K562 (cell line): ENCODE measurements at regions not wholly inside any gene's neighbourhood (a gene's known extent, or its start where the extent isn't known, plus 50 kb on each side); places are given as distances from the start of the nearest gene placed in this dataset.

ENCODE experiments used
- ATAC-seq: fragments of 200-7000 bp; cut with Tn5 transposase; 3 replicates; pipeline ENCODE4 v1.9.1; 2020; ENCODE audit warnings: moderate library complexity
- BruUV-seq: library from RNA; stranded (reverse); fragments of 400-500 nt; replicated peaks from 2 replicates; lab custom pipeline; 2021; lab: Mats Ljungman, UMichigan
- CTCF ChIA-PET: fragments of 300-600 bp; formaldehyde crosslinking; extraction: SDS; loops from one replicate; lab custom pipeline; 2021; ENCODE audit warnings: low intra/inter-chr PET ratio; lab: Yijun Ruan, JAX
- POLR2A ChIA-PET: fragments of 300-600, 350-650 bp; sonication (Branson Sonifier 250); formaldehyde crosslinking; extraction: SDS; loops from one replicate; lab custom pipeline; 2021; ENCODE audit warnings: antibody characterized with exemption, inconsistent platforms; lab: Yijun Ruan, JAX
- DNase-seq, 4 experiments: peaks; one replicate each; pipeline versions ENCODE4 v3.0.0 to v3.0.0-alpha.2; 2011 to 2018; ENCODE audit warnings: low spot score in 3 of 4, mixed read lengths in 3 of 4; ENCODE audit errors: extremely low read depth in 1 of 4
- FAIRE-seq: peaks from 2 replicates; lab custom pipeline; 2011; peaks lifted over from hg19 to GRCh38; lab: Jason Lieb, UNC
- H2AFZ ChIP-seq: 2 replicates; pipeline ENCODE4 v1.6.0; 2011; ENCODE audit warnings: low read depth, low read length, control low read depth, inconsistent platforms
- H3K27ac ChIP-seq: fragments of 200-600 bp; 3 replicates; pipeline ENCODE4 v1.8.0; 2011; ENCODE audit warnings: low read depth, mild to moderate bottlenecking, control low read depth, inconsistent platforms, low read length, moderate library complexity, mixed read lengths; ENCODE audit errors: extremely low read depth
- H3K27me3 ChIP-seq, 2 experiments: fragments of 300-600 bp in 1 of 2; 2 replicates in 1 of 2; 3 replicates in 1 of 2; pipeline versions ENCODE4 v1.6.0 to v1.8.0; 2011; ENCODE audit warnings: inconsistent platforms in 2 of 2, low read length in 2 of 2, mild to moderate bottlenecking in 1 of 2, mixed read lengths in 1 of 2, moderate library complexity in 1 of 2; ENCODE audit not compliant: control insufficient read depth in 2 of 2, insufficient read depth in 2 of 2
- H3K36me3 ChIP-seq: fragments of 300-600 bp; 3 replicates; pipeline ENCODE4 v1.8.0; 2011; ENCODE audit warnings: mild to moderate bottlenecking, low read length, inconsistent platforms; ENCODE audit not compliant: control insufficient read depth, insufficient read depth
- H3K4me1 ChIP-seq, 2 experiments: fragments of 200-600 bp in 1 of 2; replicated peaks in 1 of 2; 2 replicates in 1 of 2; 3 replicates in 1 of 2; pipeline versions ENCODE4 v1.5.1 to v1.8.0; 2011; ENCODE audit warnings: inconsistent platforms in 2 of 2, low read length in 2 of 2, mild to moderate bottlenecking in 1 of 2, mixed read lengths in 1 of 2, moderate library complexity in 1 of 2; ENCODE audit not compliant: control insufficient read depth in 2 of 2, insufficient read depth in 2 of 2
- H3K4me2 ChIP-seq: 2 replicates; pipeline ENCODE4 v1.6.1; 2011; ENCODE audit warnings: low read length, control low read depth, inconsistent platforms, mixed read lengths; ENCODE audit not compliant: insufficient read depth
- H3K4me3 ChIP-seq: fragments of 200-600 bp; sonication (generic), shearing (Covaris generic); 2 replicates; pipeline ENCODE4 v1.5.1; 2016; ENCODE audit warnings: control low read depth, inconsistent platforms
- H3K79me2 ChIP-seq: fragments of 200-600 bp; 3 replicates; pipeline ENCODE4 v1.8.0; 2011; ENCODE audit warnings: low read length, inconsistent platforms; ENCODE audit not compliant: control insufficient read depth, insufficient read depth
- H3K9ac ChIP-seq, 2 experiments: 2 replicates each; pipeline versions ENCODE4 v1.6.0 to v1.6.1; 2011; ENCODE audit warnings: low read depth in 2 of 2, low read length in 2 of 2, control low read depth in 1 of 2, inconsistent platforms in 1 of 2, mild to moderate bottlenecking in 1 of 2, mixed read lengths in 1 of 2; ENCODE audit not compliant: insufficient read depth in 1 of 2
- H3K9me1 ChIP-seq: one replicate; pipeline ENCODE4 v1.6.0; 2011; ENCODE audit warnings: inconsistent platforms, mild to moderate bottlenecking, low read length, moderate library complexity; ENCODE audit not compliant: control insufficient read depth, insufficient read depth
- H3K9me3 ChIP-seq: replicated peaks from 2 replicates; pipeline ENCODE4 v1.5.1; 2011; ENCODE audit warnings: low read depth, low read length, inconsistent platforms; ENCODE audit not compliant: control insufficient read depth, insufficient read depth
- H4K20me1 ChIP-seq: replicated peaks from 2 replicates; pipeline ENCODE4 v1.6.1; 2011; ENCODE audit warnings: low read length, inconsistent platforms, mixed read lengths; ENCODE audit not compliant: control insufficient read depth, insufficient read depth
- CTBP1 ChIP-seq: fragments of 450-650 bp; IDR thresholded peaks from 2 replicates; pipeline ENCODE4 v1.6.1; 2016; ENCODE audit warnings: borderline replicate concordance
- FOXJ3 ChIP-seq: sonication (generic); formaldehyde crosslinking; IDR thresholded peaks from 2 replicates; pipeline ENCODE4 v1.4.0; 2020; ENCODE audit warnings: mild to moderate bottlenecking, missing genetic modification reagents
- FUS ChIP-seq: fragments of 200-400 bp; formaldehyde crosslinking; optimal IDR thresholded peaks from 2 replicates; pipeline ENCODE3; 2017; ENCODE audit warnings: low read depth, low read length
- KLF16 ChIP-seq: IDR thresholded peaks from 2 replicates; pipeline ENCODE4 v1.6.1; 2016; ENCODE audit warnings: antibody characterized with exemption
- MAFF ChIP-seq: IDR thresholded peaks from 2 replicates; pipeline ENCODE4 v1.6.1; 2012; ENCODE audit warnings: low read length, improper control_type of control experiment
- MIER1 ChIP-seq: fragments of 450-650 bp; IDR thresholded peaks from 2 replicates; pipeline ENCODE4 v1.6.1; 2016; ENCODE audit warnings: antibody characterized with exemption, mild to moderate bottlenecking, low read depth
- POLR2B ChIP-seq: fragments of 450-650 bp; IDR thresholded peaks from 2 replicates; pipeline ENCODE4 v1.6.1; 2018; ENCODE audit warnings: low read depth; ENCODE audit not compliant: partially characterized antibody
- RBFOX2 ChIP-seq: fragments of 200-400 bp; formaldehyde crosslinking; IDR thresholded peaks from 2 replicates; pipeline ENCODE4 v1.6.1; 2017; ENCODE audit warnings: low read depth, mild to moderate bottlenecking, low read length, moderate library complexity
- SRSF1 ChIP-seq: fragments of 200-400 bp; formaldehyde crosslinking; IDR thresholded peaks from 2 replicates; pipeline ENCODE4 v1.6.1; 2017; ENCODE audit warnings: mild to moderate bottlenecking, low read depth, low read length, moderate library complexity
- WHSC1 ChIP-seq: IDR thresholded peaks from one replicate; pipeline ENCODE4 v1.6.1; 2012; ENCODE audit warnings: low read length, control low read depth, inconsistent platforms
- WGBS: fragments of 100-300 bp; shearing (Covaris generic); methylation state at CpG from one replicate; pipeline ENCODE4 v1.1.6; 2016; ENCODE audit warnings: low coverage, mixed read lengths; ENCODE audit not compliant: insufficient coverage; ENCODE audit errors: missing lambda C conversion rate; 5-methylcytosine and 5-hydroxymethylcytosine counted together
- in situ Hi-C: fragments of 300-500 bp; cut with MboI; formaldehyde crosslinking; loops from 4 replicates; pipeline ENCODE4 v1.15.0; 2018; ENCODE audit warnings: inconsistent platforms, mixed read lengths
- intact Hi-C: fragments of 100-400 bp; cut with micrococcal nuclease; formaldehyde crosslinking; loops from 2 replicates; pipeline ENCODE4 v1.14.2; 2022
- TF ChIP-seq, protein P1 (sequence below): fragments of 250-450 bp; sonication (Bioruptor Pico); IDR thresholded peaks from 2 replicates; pipeline ENCODE4 v1.4.0; 2020; ENCODE audit warnings: mild to moderate bottlenecking, moderate library complexity
- TF ChIP-seq, protein P2 (sequence below): fragments of 450-650 bp; formaldehyde crosslinking; IDR thresholded peaks from 2 replicates; pipeline ENCODE4 v1.4.0; 2022; ENCODE audit warnings: mild to moderate bottlenecking, moderate library complexity
- TF ChIP-seq, protein P3 (sequence below): fragments of 450-650 bp; formaldehyde crosslinking; IDR thresholded peaks from 2 replicates; pipeline ENCODE4 v1.4.0; 2020; ENCODE audit warnings: mild to moderate bottlenecking, moderate library complexity
- TF ChIP-seq, protein P4 (sequence below): fragments of 200-800 bp; sonication (Bioruptor generic); IDR thresholded peaks from 2 replicates; pipeline ENCODE4 v1.6.1; 2017; ENCODE audit warnings: missing genetic modification characterization, missing compliant biosample characterization

DNA sequence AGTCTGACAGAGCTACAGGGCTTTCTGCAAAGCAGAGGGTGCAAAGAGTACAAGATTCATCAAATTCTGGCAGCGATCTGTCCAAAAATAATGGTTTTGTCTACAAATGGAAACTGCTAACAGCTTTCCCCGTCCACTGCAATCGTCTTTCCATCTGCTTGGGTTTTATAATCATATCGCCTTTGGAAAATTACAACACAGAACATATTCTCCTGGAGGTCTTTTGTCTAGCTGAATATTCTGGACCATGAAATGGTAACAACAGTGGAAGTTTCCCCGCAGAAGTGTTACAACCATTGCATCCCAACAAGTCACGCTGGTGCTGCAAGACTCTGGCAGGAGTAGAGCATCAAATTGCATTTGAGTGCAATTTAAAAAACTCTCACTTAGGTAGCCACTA is 101.2 kb upstream of the BOD1L1 start (continued):
- TF ChIP-seq, protein P1, sequence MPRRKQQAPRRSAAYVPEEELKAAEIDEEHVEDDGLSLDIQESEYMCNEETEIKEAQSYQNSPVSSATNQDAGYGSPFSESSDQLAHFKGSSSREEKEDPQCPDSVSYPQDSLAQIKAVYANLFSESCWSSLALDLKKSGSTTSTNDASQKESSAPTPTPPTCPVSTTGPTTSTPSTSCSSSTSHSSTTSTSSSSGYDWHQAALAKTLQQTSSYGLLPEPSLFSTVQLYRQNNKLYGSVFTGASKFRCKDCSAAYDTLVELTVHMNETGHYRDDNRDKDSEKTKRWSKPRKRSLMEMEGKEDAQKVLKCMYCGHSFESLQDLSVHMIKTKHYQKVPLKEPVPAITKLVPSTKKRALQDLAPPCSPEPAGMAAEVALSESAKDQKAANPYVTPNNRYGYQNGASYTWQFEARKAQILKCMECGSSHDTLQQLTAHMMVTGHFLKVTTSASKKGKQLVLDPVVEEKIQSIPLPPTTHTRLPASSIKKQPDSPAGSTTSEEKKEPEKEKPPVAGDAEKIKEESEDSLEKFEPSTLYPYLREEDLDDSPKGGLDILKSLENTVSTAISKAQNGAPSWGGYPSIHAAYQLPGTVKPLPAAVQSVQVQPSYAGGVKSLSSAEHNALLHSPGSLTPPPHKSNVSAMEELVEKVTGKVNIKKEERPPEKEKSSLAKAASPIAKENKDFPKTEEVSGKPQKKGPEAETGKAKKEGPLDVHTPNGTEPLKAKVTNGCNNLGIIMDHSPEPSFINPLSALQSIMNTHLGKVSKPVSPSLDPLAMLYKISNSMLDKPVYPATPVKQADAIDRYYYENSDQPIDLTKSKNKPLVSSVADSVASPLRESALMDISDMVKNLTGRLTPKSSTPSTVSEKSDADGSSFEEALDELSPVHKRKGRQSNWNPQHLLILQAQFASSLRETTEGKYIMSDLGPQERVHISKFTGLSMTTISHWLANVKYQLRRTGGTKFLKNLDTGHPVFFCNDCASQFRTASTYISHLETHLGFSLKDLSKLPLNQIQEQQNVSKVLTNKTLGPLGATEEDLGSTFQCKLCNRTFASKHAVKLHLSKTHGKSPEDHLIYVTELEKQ (CRISPR knock-in tag) = no peak
- TF ChIP-seq FUS = no peak
- TF ChIP-seq, protein P2, sequence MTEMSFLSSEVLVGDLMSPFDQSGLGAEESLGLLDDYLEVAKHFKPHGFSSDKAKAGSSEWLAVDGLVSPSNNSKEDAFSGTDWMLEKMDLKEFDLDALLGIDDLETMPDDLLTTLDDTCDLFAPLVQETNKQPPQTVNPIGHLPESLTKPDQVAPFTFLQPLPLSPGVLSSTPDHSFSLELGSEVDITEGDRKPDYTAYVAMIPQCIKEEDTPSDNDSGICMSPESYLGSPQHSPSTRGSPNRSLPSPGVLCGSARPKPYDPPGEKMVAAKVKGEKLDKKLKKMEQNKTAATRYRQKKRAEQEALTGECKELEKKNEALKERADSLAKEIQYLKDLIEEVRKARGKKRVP (CRISPR knock-in tag) = no peak
- no peak for TF ChIP-seq RBFOX2
- TF ChIP-seq FOXJ3 (CRISPR knock-in tag) = no peak
- TF ChIP-seq KLF16 = no peak

DNA sequence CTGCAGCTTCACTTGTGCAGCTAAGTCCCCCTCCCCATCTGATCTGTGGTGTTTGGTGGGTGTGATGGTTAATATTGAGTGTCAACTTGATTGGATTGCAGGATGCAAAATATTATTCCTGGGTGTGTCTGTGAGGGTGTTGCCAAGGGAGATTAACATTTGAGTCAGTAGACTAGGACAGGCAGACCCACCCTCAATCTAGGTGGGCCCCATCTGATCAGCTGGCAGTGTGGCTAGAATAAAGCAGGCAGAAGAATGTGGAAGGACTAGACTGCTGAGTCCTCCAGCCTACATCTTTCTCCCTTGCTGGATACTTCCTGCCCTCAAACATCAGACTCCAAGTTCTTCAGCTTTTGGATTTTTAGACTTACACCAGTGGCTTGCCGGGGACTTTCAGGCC is 103.5 kb upstream of the BOD1L1 start:
- no peaks in the 10 kb centered on the region for H3K27me3 ChIP-seq
- no peak for ATAC-seq
- TF ChIP-seq WHSC1 (no peak), CTBP1 (no peak), POLR2B (no peak), MIER1 (no peak), SRSF1 (no peak), MAFF (no peak)
- TF ChIP-seq, protein P3, sequence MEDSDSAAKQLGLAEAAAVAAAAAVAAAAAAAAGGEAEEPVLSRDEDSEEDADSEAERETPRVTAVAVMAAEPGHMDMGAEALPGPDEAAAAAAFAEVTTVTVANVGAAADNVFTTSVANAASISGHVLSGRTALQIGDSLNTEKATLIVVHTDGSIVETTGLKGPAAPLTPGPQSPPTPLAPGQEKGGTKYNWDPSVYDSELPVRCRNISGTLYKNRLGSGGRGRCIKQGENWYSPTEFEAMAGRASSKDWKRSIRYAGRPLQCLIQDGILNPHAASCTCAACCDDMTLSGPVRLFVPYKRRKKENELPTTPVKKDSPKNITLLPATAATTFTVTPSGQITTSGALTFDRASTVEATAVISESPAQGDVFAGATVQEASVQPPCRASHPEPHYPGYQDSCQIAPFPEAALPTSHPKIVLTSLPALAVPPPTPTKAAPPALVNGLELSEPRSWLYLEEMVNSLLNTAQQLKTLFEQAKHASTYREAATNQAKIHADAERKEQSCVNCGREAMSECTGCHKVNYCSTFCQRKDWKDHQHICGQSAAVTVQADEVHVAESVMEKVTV (CRISPR knock-in tag) = no peak
- TF ChIP-seq, protein P4, sequence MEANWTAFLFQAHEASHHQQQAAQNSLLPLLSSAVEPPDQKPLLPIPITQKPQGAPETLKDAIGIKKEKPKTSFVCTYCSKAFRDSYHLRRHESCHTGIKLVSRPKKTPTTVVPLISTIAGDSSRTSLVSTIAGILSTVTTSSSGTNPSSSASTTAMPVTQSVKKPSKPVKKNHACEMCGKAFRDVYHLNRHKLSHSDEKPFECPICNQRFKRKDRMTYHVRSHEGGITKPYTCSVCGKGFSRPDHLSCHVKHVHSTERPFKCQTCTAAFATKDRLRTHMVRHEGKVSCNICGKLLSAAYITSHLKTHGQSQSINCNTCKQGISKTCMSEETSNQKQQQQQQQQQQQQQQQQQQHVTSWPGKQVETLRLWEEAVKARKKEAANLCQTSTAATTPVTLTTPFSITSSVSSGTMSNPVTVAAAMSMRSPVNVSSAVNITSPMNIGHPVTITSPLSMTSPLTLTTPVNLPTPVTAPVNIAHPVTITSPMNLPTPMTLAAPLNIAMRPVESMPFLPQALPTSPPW = no peak

More for the DNA sequence above, 103.5 kb upstream of the BOD1L1 start:
- Histone ChIP-seq H3K27ac (no peak overlapping the region), H3K9ac (no peak overlapping the region), H3K4me1 (no peaks in the 10 kb centered on the region), H3K36me3 (no peaks in the 10 kb centered on the region), H4K20me1 (no peaks in the 10 kb centered on the region), H3K79me2 (no peaks in the 10 kb centered on the region), H3K4me2 (no peak overlapping the region), H3K9me3 (no peaks in the 10 kb centered on the region; the same call in 1 of the 2 replicates), H2AFZ (no peak overlapping the region), H3K4me3 (no peak overlapping the region), H3K9me1 (no peaks in the 10 kb centered on the region)
- WGBS = 0% methylated on average over 1 of the region's 1 CpG
- CTCF ChIA-PET = no interaction called here
- BruUV-seq = no TSS peak
- intact Hi-C loops (no loop called here), in situ Hi-C loops (no loop called here)
- DNase-seq (no peak), FAIRE-seq (no peak)
- POLR2A ChIA-PET = no interaction called here
